Pancreas (tissue), 10 donors: ENCODE measurements at regions not wholly inside any gene's neighbourhood (a gene's known extent, or its start where the extent isn't known, plus 50 kb on each side); places are given as distances from the start of the nearest gene placed in this dataset.

Source experiments
- ATAC-seq, 4 donors: fragments of 200-7000 bp; cut with Tn5 transposase; one replicate each; pipeline versions ENCODE4 v1.8.0 to v1.9.1; 2020; ENCODE audit warnings: mild to moderate bottlenecking in 4 of 4, moderate library complexity in 4 of 4
- DNase-seq, 6 donors: peaks; one replicate each; pipeline ENCODE4 v3.0.0-alpha.2; 2020
- FAIRE-seq: peaks from 2 replicates; lab custom pipeline; 2012; peaks lifted over from hg19 to GRCh38; lab: Jason Lieb, UNC
- H3K27ac ChIP-seq, 4 donors: fragments of 200-600 bp; sonication (generic); 1 replicate in 3 of 4; 2 replicates in 1 of 4; pipeline versions ENCODE4 v1.5.0 to v1.8.0; 2020
- H3K27me3 ChIP-seq, 4 donors: fragments of 200-600 bp; one replicate each; pipeline ENCODE4 v1.8.0; 2021
- H3K36me3 ChIP-seq, 3 donors: fragments of 200-600 bp; sonication (generic) in 1 of 3; one replicate each; pipeline versions ENCODE4 v1.5.0 to v1.8.0; 2020 to 2021
- H3K4me1 ChIP-seq, 3 donors: fragments of 200-600 bp; one replicate each; pipeline ENCODE4 v1.8.0; 2021
- H3K4me3 ChIP-seq, 4 donors: fragments of 200-600 bp; sonication (generic) in 2 of 4; one replicate each; pipeline versions ENCODE4 v1.5.0 to v1.8.0; 2020 to 2021
- H3K9me3 ChIP-seq, 4 donors: fragments of 200-600 bp; one replicate each; pipeline ENCODE4 v1.8.0; 2021
- CTCF ChIP-seq, 4 donors: fragments of 200-600 bp; sonication (generic) in 3 of 4; IDR thresholded peaks; one replicate each; pipeline versions ENCODE4 v1.5.0 to v1.8.0; 2021; ENCODE audit warnings: antibody characterized with exemption in 4 of 4
- WGBS, 2 donors: extraction: QIAGEN DNeasy Blood & Tissue Kit; methylation state at CpG; one replicate each; pipeline ENCODE4 v1.1.7; 2013; 5-methylcytosine and 5-hydroxymethylcytosine counted together
- intact Hi-C, 3 donors: fragments of 100-400 bp; cut with DNase I; formaldehyde crosslinking; loops; one replicate each; pipeline versions ENCODE4 v1.11.1 to v1.14.2; 2022
- donor health status: healthy with polysubstance abuse.
- donor health status: DM: no; HTN: no; CAD: no; lungs with moderate emphysema.
- donor health status: DM: no; HTN: no; CAD: no.
- donor health status: control.
- donor health status: control.
- donor health status: Bipolar disorder and iron deficiency.
- donor health status: DM: yes; HTN: yes; CAD: no.
- donor health status: DM: no; HTN: no; CAD: no.
- donor health status: DM: no; HTN: no; CAD: no.
- donor health status: DM: yes; HTN: yes; CAD: no.

GRCh38 chr10:69709366-69709941 lies 79.4 kb downstream of the FAM241B start:
- Histone ChIP-seq H3K36me3 (no peaks in the 10 kb centered on the region), H3K27me3 (no peaks in the 10 kb centered on the region), H3K27ac (no peak overlapping the region), H3K9me3 (no peaks in the 10 kb centered on the region), H3K4me3 (no peak overlapping the region), H3K4me1 (no peaks in the 10 kb centered on the region)
- no peak for DNase-seq
- ATAC-seq, result no peak
- intact Hi-C loops, result no loop called here
- no peak for FAIRE-seq
- WGBS, 2 donors, result 62 to 65% methylated on average over 7 of the region's 7 CpGs
- no peak for TF ChIP-seq CTCF (IDR thresholded peaks at IDR 0.05)

GRCh38 chr10:69710008-69710888 lies 80.2 kb downstream of the FAM241B start:
- Histone ChIP-seq H3K4me3 (no peak overlapping the region), H3K27ac (no peak overlapping the region), H3K9me3 (no peaks in the 10 kb centered on the region), H3K27me3 (no peaks in the 10 kb centered on the region), H3K4me1 (no peaks in the 10 kb centered on the region), H3K36me3 (no peaks in the 10 kb centered on the region)
- no peak for ATAC-seq
- intact Hi-C loops, result loop anchor here in 2 of 3 donors (10.0 kb wide), 1 partner anchor 195 kb away; no protein-coding TSS in a partner anchor
- WGBS, 2 donors, result 75 to 78% methylated on average over 9 of the region's 9 CpGs
- no peak for DNase-seq
- no peak for FAIRE-seq
- no peak for TF ChIP-seq CTCF (IDR thresholded peaks at IDR 0.05)

GRCh38 chr10:69712342-69712741 lies 82.3 kb downstream of the FAM241B start:
- H3K27ac ChIP-seq, result no peak overlapping the region
- H3K4me1 ChIP-seq, result no peaks in the 10 kb centered on the region
- DNase-seq (no peak), ATAC-seq (no peak), FAIRE-seq (no peak)
- intact Hi-C loops, result loop anchor here in 2 of 3 donors (10.0 kb wide), 1 partner anchor 198 kb away; no protein-coding TSS in a partner anchor
- H3K9me3 ChIP-seq, result no peaks in the 10 kb centered on the region
- no peak for TF ChIP-seq CTCF (IDR thresholded peaks at IDR 0.05)
- 79 to 90% methylated on average over 12 of the region's 12 CpGs for WGBS, 2 donors
- H3K27me3 ChIP-seq, result no peaks in the 10 kb centered on the region
- no peaks in the 10 kb centered on the region for H3K36me3 ChIP-seq
- no peak overlapping the region for H3K4me3 ChIP-seq

GRCh38 chr10:69714572-69714971 lies 84.5 kb downstream of the FAM241B start:
- TF ChIP-seq CTCF (IDR thresholded peaks at IDR 0.05), result no peak
- intact Hi-C loops, result loop anchor here in 2 of 3 donors (10.0 kb wide), 1 partner anchor 200 kb away; no protein-coding TSS in a partner anchor
- Histone ChIP-seq H3K4me1 (no peaks in the 10 kb centered on the region), H3K4me3 (no peak overlapping the region), H3K27ac (no peak overlapping the region), H3K9me3 (no peaks in the 10 kb centered on the region), H3K27me3 (no peaks in the 10 kb centered on the region), H3K36me3 (no peaks in the 10 kb centered on the region)
- ATAC-seq (no peak), FAIRE-seq (no peak), DNase-seq (no peak)
- 87 to 88% methylated on average over 4 of the region's 4 CpGs for WGBS, 2 donors
